OCI-LY1 (cell line): ENCODE measurements at regions not wholly inside any gene's neighbourhood (a gene's known extent, or its start where the extent isn't known, plus 50 kb on each side); places are given as distances from the start of the nearest gene placed in this dataset.
"Not testable (repeated sequence)": the region's sequence is repeated elsewhere in the genome, so short reads cannot be mapped to it uniquely, and the experiment has no call there.

Source experiments
- EZH2 ChIP-seq: fragments of 200-600 bp; sonication (generic), shearing (Covaris generic); IDR thresholded peaks from 2 replicates; pipeline ENCODE4 v1.8.0; 2017; ENCODE audit warnings: borderline replicate concordance, mixed run types, mild to moderate bottlenecking, antibody characterized with exemption, low read length, moderate library complexity, mixed read lengths
- TF ChIP-seq, protein P1 (sequence below): fragments of 200-600 bp; sonication (generic), shearing (Covaris generic); IDR thresholded peaks from 2 replicates; pipeline ENCODE4 v1.5.1; 2017; ENCODE audit warnings: mild to moderate bottlenecking, antibody characterized with exemption, low read length, moderate library complexity, mixed read lengths

DNA sequence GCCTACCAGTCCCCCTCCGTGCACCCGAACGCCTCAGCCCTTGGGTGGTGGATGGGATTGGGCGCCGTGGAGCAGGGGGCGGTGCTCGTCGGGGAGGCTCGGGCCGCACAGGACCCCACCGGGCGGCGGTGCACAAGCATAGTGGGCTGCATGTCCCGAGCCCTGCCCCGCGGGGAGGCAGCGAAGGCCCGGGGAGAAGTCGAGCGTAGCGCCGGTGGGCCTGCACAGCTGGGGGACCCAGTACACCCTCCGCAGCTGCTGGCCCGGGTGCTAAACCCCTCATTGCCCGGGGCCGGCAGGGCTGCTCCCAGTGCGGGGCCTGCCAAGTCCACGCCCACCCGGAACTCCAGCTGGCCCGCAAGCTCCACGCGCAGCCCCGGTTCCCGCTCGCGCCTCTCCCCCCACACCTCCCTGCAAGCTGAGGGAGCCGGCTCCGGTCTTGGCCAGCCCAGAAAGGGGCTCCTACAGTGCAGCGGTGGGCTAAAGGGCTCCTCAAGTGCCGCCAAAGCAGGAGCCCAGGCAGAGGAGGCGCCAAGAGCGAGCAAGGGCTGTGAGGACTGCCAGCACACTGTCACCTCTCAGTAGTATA lies 891.3 kb upstream of the EPHA5 start:
- TF ChIP-seq, protein P1, sequence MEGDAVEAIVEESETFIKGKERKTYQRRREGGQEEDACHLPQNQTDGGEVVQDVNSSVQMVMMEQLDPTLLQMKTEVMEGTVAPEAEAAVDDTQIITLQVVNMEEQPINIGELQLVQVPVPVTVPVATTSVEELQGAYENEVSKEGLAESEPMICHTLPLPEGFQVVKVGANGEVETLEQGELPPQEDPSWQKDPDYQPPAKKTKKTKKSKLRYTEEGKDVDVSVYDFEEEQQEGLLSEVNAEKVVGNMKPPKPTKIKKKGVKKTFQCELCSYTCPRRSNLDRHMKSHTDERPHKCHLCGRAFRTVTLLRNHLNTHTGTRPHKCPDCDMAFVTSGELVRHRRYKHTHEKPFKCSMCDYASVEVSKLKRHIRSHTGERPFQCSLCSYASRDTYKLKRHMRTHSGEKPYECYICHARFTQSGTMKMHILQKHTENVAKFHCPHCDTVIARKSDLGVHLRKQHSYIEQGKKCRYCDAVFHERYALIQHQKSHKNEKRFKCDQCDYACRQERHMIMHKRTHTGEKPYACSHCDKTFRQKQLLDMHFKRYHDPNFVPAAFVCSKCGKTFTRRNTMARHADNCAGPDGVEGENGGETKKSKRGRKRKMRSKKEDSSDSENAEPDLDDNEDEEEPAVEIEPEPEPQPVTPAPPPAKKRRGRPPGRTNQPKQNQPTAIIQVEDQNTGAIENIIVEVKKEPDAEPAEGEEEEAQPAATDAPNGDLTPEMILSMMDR, result not testable (repeated sequence)
- not testable (repeated sequence) for TF ChIP-seq EZH2
